ENCODE measurements at regions not wholly inside any gene's neighbourhood (a gene's known extent, or its start where the extent isn't known, plus 50 kb on each side); places are given as distances from the start of the nearest gene placed in this dataset.

DNA sequence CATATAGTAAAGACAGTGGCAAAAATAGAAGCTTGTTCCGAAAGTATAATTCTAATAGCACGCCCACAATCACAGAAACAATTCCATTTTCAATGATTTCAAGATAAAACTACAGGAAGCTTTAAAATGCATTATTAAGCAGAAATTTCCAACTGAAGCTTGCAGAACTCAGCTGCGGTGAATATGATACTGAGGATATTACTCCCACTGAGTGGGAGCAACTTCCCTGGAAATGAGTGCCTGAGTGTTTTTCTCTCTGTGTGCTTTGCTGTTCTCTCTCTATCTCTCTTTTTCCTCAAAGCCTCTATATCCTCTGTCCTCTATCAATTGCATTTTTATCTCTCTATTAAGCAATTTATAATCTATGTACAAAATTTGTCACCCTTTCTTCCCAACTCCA lies 187.5 kb upstream of the PRDM9 start:
- DNase-seq (ENCODE audit: extremely low spot score): no peak
- WGBS: 88% methylated on average over 3 of the region's 3 CpGs
- no peaks in the 10 kb centered on the region for H3K4me1 ChIP-seq (ENCODE audit: insufficient read depth)

DNA sequence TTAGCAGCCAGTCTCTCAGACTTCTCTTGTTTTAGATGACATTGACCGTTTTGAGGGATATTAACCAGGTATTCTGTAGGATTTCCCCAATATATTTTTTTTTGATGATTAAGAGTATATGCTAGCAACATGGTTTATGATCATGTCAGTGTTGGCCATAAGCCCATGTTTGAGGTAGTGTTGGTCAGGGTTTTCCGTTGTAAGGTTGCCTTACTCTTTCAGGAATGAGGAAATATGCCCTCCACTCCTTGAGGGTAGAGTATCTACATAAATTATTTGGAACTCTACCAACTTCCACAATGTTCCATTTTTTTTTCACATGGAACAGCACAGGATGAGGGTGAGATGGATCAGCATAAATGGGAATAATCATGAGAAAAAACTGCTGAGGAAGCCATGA lies 188.4 kb upstream of the PRDM9 start:
- Histone ChIP-seq H3K27ac (ENCODE audit: low read depth) (no peak overlapping the region), H3K4me3 (ENCODE audit: low read depth, low read length) (no peak overlapping the region), H3K36me3 (ENCODE audit: insufficient read depth) (no peaks in the 10 kb centered on the region), H3K4me1 (ENCODE audit: insufficient read depth) (no peaks in the 10 kb centered on the region)
- DNase-seq (ENCODE audit: extremely low spot score): no peak
- 80% methylated on average over 2 of the region's 2 CpGs for WGBS

More for the DNA sequence above, 187.5 kb upstream of the PRDM9 start:
- Histone ChIP-seq H3K27ac (ENCODE audit: low read depth) (no peak overlapping the region), H3K4me3 (ENCODE audit: low read depth, low read length) (no peak overlapping the region), H3K36me3 (ENCODE audit: insufficient read depth) (no peaks in the 10 kb centered on the region)

GRCh38 chr5:23318166-23318565 lies 189.2 kb upstream of the PRDM9 start:
- DNase-seq (ENCODE audit: extremely low spot score): no peak
- no peaks in the 10 kb centered on the region for H3K36me3 ChIP-seq (ENCODE audit: insufficient read depth)
- 96% methylated on average over 1 of the region's 1 CpG for WGBS
- H3K4me1 ChIP-seq (ENCODE audit: insufficient read depth): no peaks in the 10 kb centered on the region
- no peak overlapping the region for H3K4me3 ChIP-seq (ENCODE audit: low read depth, low read length)
- H3K27ac ChIP-seq (ENCODE audit: low read depth): no peak overlapping the region

- Histone ChIP-seq H3K36me3 (ENCODE audit: insufficient read depth) (no peaks in the 10 kb centered on the region), H3K4me1 (ENCODE audit: insufficient read depth) (no peaks in the 10 kb centered on the region), H3K27ac (ENCODE audit: low read depth) (no peak overlapping the region), H3K4me3 (ENCODE audit: low read depth, low read length) (no peak overlapping the region)
- no peak for DNase-seq (ENCODE audit: extremely low spot score)
- 45% methylated on average over 1 of the region's 1 CpG for WGBS
These were observed 191.3 kb upstream of the PRDM9 start for GRCh38 chr5:23316060-23316591.

GRCh38 chr5:23314827-23315226 lies 192.6 kb upstream of the PRDM9 start:
- Histone ChIP-seq H3K4me1 (ENCODE audit: insufficient read depth) (no peaks in the 10 kb centered on the region), H3K27ac (ENCODE audit: low read depth) (no peak overlapping the region), H3K4me3 (ENCODE audit: low read depth, low read length) (no peak overlapping the region), H3K36me3 (ENCODE audit: insufficient read depth) (no peaks in the 10 kb centered on the region)
- DNase-seq (ENCODE audit: extremely low spot score): no peak
- WGBS: 82% methylated on average over 3 of the region's 3 CpGs

GRCh38 chr5:23305055-23305454 lies 202.4 kb upstream of the PRDM9 start:
- WGBS: 96% methylated on average over 13 of the region's 13 CpGs
- H3K36me3 ChIP-seq (ENCODE audit: insufficient read depth): no peaks in the 10 kb centered on the region
- H3K4me1 ChIP-seq (ENCODE audit: insufficient read depth): no peaks in the 10 kb centered on the region
- no peak for DNase-seq (ENCODE audit: extremely low spot score)
- no peak overlapping the region for H3K4me3 ChIP-seq (ENCODE audit: low read depth, low read length)
- no peak overlapping the region for H3K27ac ChIP-seq (ENCODE audit: low read depth)

- no peak for DNase-seq (ENCODE audit: extremely low spot score)
- 95% methylated on average over 18 of the region's 18 CpGs for WGBS
- H3K36me3 ChIP-seq (ENCODE audit: insufficient read depth): no peaks in the 10 kb centered on the region
- H3K4me3 ChIP-seq (ENCODE audit: low read depth, low read length): no peak overlapping the region
- H3K27ac ChIP-seq (ENCODE audit: low read depth): no peak overlapping the region
- H3K4me1 ChIP-seq (ENCODE audit: insufficient read depth): no peaks in the 10 kb centered on the region
These were observed 203.6 kb upstream of the PRDM9 start for GRCh38 chr5:23303836-23304235.

GRCh38 chr5:23303435-23303834 lies 204.0 kb upstream of the PRDM9 start:
- no peaks in the 10 kb centered on the region for H3K4me1 ChIP-seq (ENCODE audit: insufficient read depth)
- no peak overlapping the region for H3K4me3 ChIP-seq (ENCODE audit: low read depth, low read length)
- 73% methylated on average over 6 of the region's 6 CpGs for whole genome bisulfite sequencing
- no peak for DNase-seq (ENCODE audit: extremely low spot score)
- no peaks in the 10 kb centered on the region for H3K36me3 ChIP-seq (ENCODE audit: insufficient read depth)
- H3K27ac ChIP-seq (ENCODE audit: low read depth): no peak overlapping the region

DNA sequence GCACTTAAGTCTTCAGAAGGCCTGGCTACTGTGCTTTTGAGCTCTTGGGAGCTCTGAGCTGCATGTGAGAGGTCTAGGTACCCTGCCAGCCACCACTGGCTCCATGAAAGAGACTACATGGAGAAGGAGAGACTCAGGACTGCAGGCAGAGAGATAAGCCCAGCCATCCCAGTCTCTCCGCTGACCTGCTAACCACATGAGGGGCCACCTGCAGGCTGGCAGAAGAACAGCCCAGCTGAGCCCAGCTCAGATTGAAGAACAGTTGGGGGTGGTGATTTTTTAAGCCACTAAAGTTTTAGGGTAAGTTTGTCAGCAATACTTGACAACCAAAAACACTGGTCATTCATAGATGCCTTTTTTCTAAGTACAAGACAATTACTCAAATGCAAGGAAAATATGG lies 205.0 kb upstream of the PRDM9 start:
- Histone ChIP-seq H3K36me3 (ENCODE audit: insufficient read depth) (no peaks in the 10 kb centered on the region), H3K4me3 (ENCODE audit: low read depth, low read length) (no peak overlapping the region), H3K4me1 (ENCODE audit: insufficient read depth) (no peaks in the 10 kb centered on the region), H3K27ac (ENCODE audit: low read depth) (no peak overlapping the region)
- DNase-seq (ENCODE audit: extremely low spot score): no peak
- 100% methylated on average over 1 of the region's 1 CpG for WGBS

DNA sequence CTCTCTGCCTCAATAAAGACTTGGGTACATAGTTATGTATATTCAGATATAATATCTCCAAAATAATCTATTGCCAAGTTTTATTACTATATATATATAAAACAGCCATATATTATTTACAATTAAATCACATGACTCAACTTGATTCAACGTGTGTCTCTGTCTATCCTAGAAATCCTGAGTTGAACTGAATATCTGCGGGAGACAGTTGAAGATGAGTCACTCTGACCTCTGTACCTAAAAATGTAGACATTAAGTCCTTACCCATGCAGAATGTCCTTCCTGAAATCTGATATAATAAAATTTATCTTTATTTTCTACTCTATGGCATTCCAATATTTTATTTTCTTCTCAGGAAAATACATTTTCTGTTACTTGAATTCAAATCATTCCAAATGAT lies 218.2 kb upstream of the PRDM9 start:
- Histone ChIP-seq H3K27ac (ENCODE audit: low read depth) (no peak overlapping the region), H3K36me3 (ENCODE audit: insufficient read depth) (no peaks in the 10 kb centered on the region), H3K4me3 (ENCODE audit: low read depth, low read length) (no peak overlapping the region), H3K4me1 (ENCODE audit: insufficient read depth) (no peaks in the 10 kb centered on the region)
- no peak for DNase-seq (ENCODE audit: extremely low spot score)
- 56% methylated on average over 2 of the region's 2 CpGs for WGBS

GRCh38 chr5:23284656-23285055 lies 222.8 kb upstream of the PRDM9 start:
- no peak overlapping the region for H3K27ac ChIP-seq (ENCODE audit: low read depth)
- no peak for DNase-seq (ENCODE audit: extremely low spot score)
- 74% methylated on average over 2 of the region's 2 CpGs for WGBS
- H3K4me1 ChIP-seq (ENCODE audit: insufficient read depth): no peaks in the 10 kb centered on the region
- no peaks in the 10 kb centered on the region for H3K36me3 ChIP-seq (ENCODE audit: insufficient read depth)
- H3K4me3 ChIP-seq (ENCODE audit: low read depth, low read length): no peak overlapping the region

DNA sequence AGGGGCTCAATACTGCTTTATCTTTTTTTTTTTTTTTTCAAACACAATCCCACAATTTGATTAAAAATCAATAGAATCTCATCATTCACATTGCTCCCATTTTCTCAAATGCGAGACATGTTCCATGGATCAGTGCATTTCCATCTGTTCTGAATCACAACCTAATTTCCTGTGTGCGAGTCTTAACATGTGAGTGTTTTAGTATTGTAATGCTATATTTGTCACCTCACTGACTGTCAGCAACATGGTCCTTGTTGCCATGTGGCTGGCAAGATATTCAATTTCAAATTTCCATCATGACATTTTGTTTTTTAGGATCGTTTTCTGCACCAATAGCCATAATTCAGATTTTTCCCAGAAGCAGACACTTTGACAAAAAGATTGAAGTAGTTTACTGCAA lies 233.2 kb upstream of the PRDM9 start:
- 89% methylated on average over 3 of the region's 3 CpGs for WGBS
- Histone ChIP-seq H3K4me3 (ENCODE audit: low read depth, low read length) (no peak overlapping the region), H3K4me1 (ENCODE audit: insufficient read depth) (peaks cover 1% of the 10 kb centered on the region), H3K27ac (ENCODE audit: low read depth) (no peak overlapping the region), H3K36me3 (ENCODE audit: insufficient read depth) (no peaks in the 10 kb centered on the region)
- no peak for DNase-seq (ENCODE audit: extremely low spot score)

DNA sequence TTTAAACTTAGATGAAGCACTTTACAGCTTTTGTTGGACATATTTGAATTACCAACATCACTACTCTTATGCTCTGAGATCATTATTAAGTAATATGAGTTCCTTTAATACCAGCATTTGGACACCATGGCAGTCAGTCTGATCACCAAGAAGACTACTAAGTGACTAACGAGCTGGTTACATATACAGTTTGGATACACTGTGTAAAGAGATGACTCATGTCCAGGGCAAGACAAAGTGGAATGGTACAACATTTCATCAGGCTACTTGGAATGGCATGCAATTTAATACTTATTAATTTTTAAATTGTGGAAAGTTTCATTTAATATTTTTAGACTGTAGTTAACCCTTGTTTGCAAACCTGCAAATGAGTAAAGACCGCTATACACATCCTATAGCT lies 237.4 kb upstream of the PRDM9 start:
- DNase-seq (ENCODE audit: extremely low spot score): no peak
- H3K36me3 ChIP-seq (ENCODE audit: insufficient read depth): no peaks in the 10 kb centered on the region
- no peaks in the 10 kb centered on the region for H3K4me1 ChIP-seq (ENCODE audit: insufficient read depth)
- WGBS: 85% methylated on average over 2 of the region's 2 CpGs
- H3K4me3 ChIP-seq (ENCODE audit: low read depth, low read length): no peak overlapping the region
- H3K27ac ChIP-seq (ENCODE audit: low read depth): no peak overlapping the region

- H3K4me1 ChIP-seq (ENCODE audit: insufficient read depth): no peaks in the 10 kb centered on the region
- 65% methylated on average over 10 of the region's 10 CpGs for WGBS
- no peak overlapping the region for H3K27ac ChIP-seq (ENCODE audit: low read depth)
- H3K4me3 ChIP-seq (ENCODE audit: low read depth, low read length): no peak overlapping the region
- no peaks in the 10 kb centered on the region for H3K36me3 ChIP-seq (ENCODE audit: insufficient read depth)
- DNase-seq (ENCODE audit: extremely low spot score): no peak
These were observed 239.3 kb upstream of the PRDM9 start for GRCh38 chr5:23268136-23268535.

DNA sequence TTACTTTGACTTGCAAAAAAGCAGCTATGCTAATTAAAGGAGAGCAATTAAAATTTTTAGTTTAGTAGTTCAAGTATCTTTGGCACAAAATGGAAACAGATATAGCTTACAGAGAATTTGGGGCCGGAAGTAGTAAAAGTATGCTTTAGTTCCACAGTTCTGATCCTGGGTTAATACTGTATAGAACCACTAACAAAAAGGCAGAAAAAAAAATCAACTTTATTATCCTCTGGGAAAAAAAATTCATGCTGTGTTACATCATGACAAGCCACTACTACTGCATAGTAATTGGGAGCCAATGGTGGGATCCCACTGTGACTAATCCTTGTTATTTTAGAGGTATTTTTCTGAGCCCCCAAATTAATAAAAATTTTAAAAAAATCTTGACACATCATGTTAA lies 246.8 kb upstream of the PRDM9 start:
- H3K27ac ChIP-seq (ENCODE audit: low read depth): no peak overlapping the region
- H3K4me3 ChIP-seq (ENCODE audit: low read depth, low read length): no peak overlapping the region
- H3K4me1 ChIP-seq (ENCODE audit: insufficient read depth): no peaks in the 10 kb centered on the region
- no peaks in the 10 kb centered on the region for H3K36me3 ChIP-seq (ENCODE audit: insufficient read depth)
- 85% methylated on average over 1 of the region's 1 CpG for WGBS
- DNase-seq (ENCODE audit: extremely low spot score): no peak
